Ammon's horn (tissue), 1 donor: ENCODE measurements at regions not wholly inside any gene's neighbourhood (a gene's known extent, or its start where the extent isn't known, plus 50 kb on each side); places are given as distances from the start of the nearest gene placed in this dataset.
A peak's percentile ranks its signal among the peaks of the same experiment; 100 is the strongest.

Experiments used
- DNase-seq: peaks from one replicate; pipeline ENCODE4 v3.0.0-alpha.2; 2016; ENCODE audit warnings: low spot score

- DNase-seq = no peak
Measured at GRCh38 chr15:99440551-99441443, 125.0 kb upstream of the MEF2A start.

GRCh38 chr15:99441444-99441800 lies 124.4 kb upstream of the MEF2A start:
- DNase-seq = no peak

GRCh38 chr15:99441871-99442251 lies 123.9 kb upstream of the MEF2A start:
- no peak for DNase-seq

- no peak for DNase-seq
Measured at GRCh38 chr15:99442252-99442897, 123.4 kb upstream of the MEF2A start.

- DNase-seq = no peak
Measured at GRCh38 chr15:99443056-99443756, 122.6 kb upstream of the MEF2A start.

GRCh38 chr15:99443768-99444446 lies 121.9 kb upstream of the MEF2A start:
- DNase-seq = no peak

GRCh38 chr15:99445272-99445850 lies 120.4 kb upstream of the MEF2A start:
- no peak for DNase-seq

GRCh38 chr15:99446565-99447496 lies 119.0 kb upstream of the MEF2A start:
- no peak for DNase-seq

- DNase-seq = no peak
Measured at GRCh38 chr15:99447497-99448371, 118.0 kb upstream of the MEF2A start.

- no peak for DNase-seq
Measured at GRCh38 chr15:99449514-99449913, 116.3 kb upstream of the MEF2A start.

- peak; percentile 70 for DNase-seq
Measured at GRCh38 chr15:99450896-99451358, 114.9 kb upstream of the MEF2A start.

GRCh38 chr15:99451484-99451883 lies 114.3 kb upstream of the MEF2A start:
- no peak for DNase-seq

GRCh38 chr15:99452010-99452409 lies 113.8 kb upstream of the MEF2A start:
- no peak for DNase-seq

GRCh38 chr15:99452728-99453636 lies 112.8 kb upstream of the MEF2A start:
- peak; percentile 82 for DNase-seq

- no peak for DNase-seq
Measured at GRCh38 chr15:99453637-99454030, 112.2 kb upstream of the MEF2A start.

GRCh38 chr15:99454107-99454809 lies 111.5 kb upstream of the MEF2A start:
- no peak for DNase-seq

GRCh38 chr15:99454941-99455788 lies 110.6 kb upstream of the MEF2A start:
- peak; percentile 71 for DNase-seq
